Psoas muscle (tissue), 7 donors: ENCODE measurements at regions not wholly inside any gene's neighbourhood (a gene's known extent, or its start where the extent isn't known, plus 50 kb on each side); places are given as distances from the start of the nearest gene placed in this dataset.

Source experiments
- ATAC-seq, 4 donors: fragments of 200-7000 bp; cut with Tn5 transposase; one replicate each; pipeline ENCODE4 v1.9.1; 2020; ENCODE audit warnings: moderate library complexity in 3 of 4, mild to moderate bottlenecking in 2 of 4
- DNase-seq, 2 donors: peaks; one replicate each; pipeline ENCODE4 v3.0.0-alpha.2; 2020
- H3K27ac ChIP-seq: fragments of 200-600 bp; one replicate; pipeline ENCODE4 v1.8.0; 2022
- H3K27me3 ChIP-seq, 3 donors: fragments of 200-600 bp in 1 of 3; one replicate each; pipeline versions ENCODE4 v1.6.1 to v1.8.0; 2013 to 2022; ENCODE audit warnings: low read length in 2 of 3, mild to moderate bottlenecking in 2 of 3, moderate library complexity in 1 of 3; ENCODE audit not compliant: insufficient read depth in 3 of 3
- H3K36me3 ChIP-seq, 2 donors: fragments of 200-600 bp in 1 of 2; one replicate each; pipeline versions ENCODE4 v1.6.1 to v1.8.0; 2013 to 2022; ENCODE audit warnings: low read depth in 1 of 2, mild to moderate bottlenecking in 1 of 2, moderate library complexity in 1 of 2; ENCODE audit not compliant: insufficient read depth in 1 of 2
- H3K4me1 ChIP-seq: fragments of 200-600 bp; one replicate; pipeline ENCODE4 v1.8.0; 2022
- H3K4me3 ChIP-seq: fragments of 200-600 bp; one replicate; pipeline ENCODE4 v1.8.0; 2022; ENCODE audit warnings: mild to moderate bottlenecking
- H3K9me3 ChIP-seq: fragments of 200-600 bp; one replicate; pipeline ENCODE4 v1.8.0; 2022
- CTCF ChIP-seq: fragments of 200-600 bp; IDR thresholded peaks from one replicate; pipeline ENCODE4 v1.8.0; 2022; ENCODE audit warnings: antibody characterized with exemption
- WGBS, 3 donors: extraction: QIAGEN DNeasy Blood & Tissue Kit; methylation state at CpG; one replicate each; pipeline versions ENCODE4 v1.1.6 to v1.1.7; 2013; 5-methylcytosine and 5-hydroxymethylcytosine counted together
- intact Hi-C, 2 donors: fragments of 100-400 bp; cut with DNase I; formaldehyde crosslinking; loops; one replicate each; pipeline versions ENCODE4 v1.11.0 to v1.14.2; 2022
- donor health status: healthy with polysubstance abuse.
- donor health status: DM: no; HTN: no; CAD: no; lungs with moderate emphysema.
- donor health status: Bipolar disorder and iron deficiency.
- donor health status: healthy.
- donor health status: DM: yes; HTN: yes; CAD: no.
- donor health status: DM: no; HTN: no; CAD: no.
- donor health status: DM: yes; HTN: yes; CAD: no.

- H3K4me1 ChIP-seq = no peaks in the 10 kb centered on the region
- no peaks in the 10 kb centered on the region for H3K36me3 ChIP-seq
- intact Hi-C loops = no loop called here
- WGBS, 3 donors = 53 to 65% (median 57%) methylated on average over 7 of the region's 7 CpGs
- TF ChIP-seq CTCF = no peak
- no peaks in the 10 kb centered on the region for H3K27me3 ChIP-seq
- H3K27ac ChIP-seq = no peak overlapping the region
- H3K9me3 ChIP-seq = no peaks in the 10 kb centered on the region
- H3K4me3 ChIP-seq = no peak overlapping the region
- DNase-seq = no peak
- ATAC-seq = no peak
These were observed 308.4 kb upstream of the ERCC4 start for GRCh38 chr16:13611596-13611995.

GRCh38 chr16:13612623-13613022 is 307.3 kb upstream of the ERCC4 start:
- no peak overlapping the region for H3K4me3 ChIP-seq
- H3K27ac ChIP-seq = no peak overlapping the region
- ATAC-seq = no peak
- WGBS, 3 donors = 76 to 89% (median 84%) methylated on average over 4 of the region's 4 CpGs
- no peak for TF ChIP-seq CTCF
- no peaks in the 10 kb centered on the region for H3K27me3 ChIP-seq
- no peaks in the 10 kb centered on the region for H3K36me3 ChIP-seq
- H3K9me3 ChIP-seq = no peaks in the 10 kb centered on the region
- no peak for DNase-seq
- intact Hi-C loops = no loop called here
- no peaks in the 10 kb centered on the region for H3K4me1 ChIP-seq

GRCh38 chr16:13613165-13613564 is 306.8 kb upstream of the ERCC4 start:
- H3K4me3 ChIP-seq = no peak overlapping the region
- no peak for TF ChIP-seq CTCF
- no peaks in the 10 kb centered on the region for H3K9me3 ChIP-seq
- H3K27me3 ChIP-seq = no peaks in the 10 kb centered on the region
- ATAC-seq = no peak
- H3K27ac ChIP-seq = no peak overlapping the region
- no peaks in the 10 kb centered on the region for H3K36me3 ChIP-seq
- intact Hi-C loops = no loop called here
- DNase-seq = no peak
- 53 to 61% (median 56%) methylated on average over 2 of the region's 2 CpGs for WGBS, 3 donors
- no peaks in the 10 kb centered on the region for H3K4me1 ChIP-seq

- H3K4me3 ChIP-seq = no peak overlapping the region
- DNase-seq = no peak
- no peaks in the 10 kb centered on the region for H3K36me3 ChIP-seq
- intact Hi-C loops = no loop called here
- H3K27me3 ChIP-seq = peaks cover 0 to 5% (median 0%) of the 10 kb centered on the region in 3 donors
- TF ChIP-seq CTCF = no peak
- H3K27ac ChIP-seq = no peak overlapping the region
- no peaks in the 10 kb centered on the region for H3K4me1 ChIP-seq
- ATAC-seq = no peak
- no peaks in the 10 kb centered on the region for H3K9me3 ChIP-seq
- 73 to 80% (median 79%) methylated on average over 1 of the region's 1 CpG for WGBS, 3 donors
These were observed 298.3 kb upstream of the ERCC4 start for GRCh38 chr16:13621639-13622038.

- no peak for TF ChIP-seq CTCF
- Histone ChIP-seq H3K27me3 (no peaks in the 10 kb centered on the region), H3K36me3 (no peaks in the 10 kb centered on the region), H3K4me1 (no peaks in the 10 kb centered on the region), H3K4me3 (no peak overlapping the region), H3K27ac (no peak overlapping the region), H3K9me3 (no peaks in the 10 kb centered on the region)
- intact Hi-C loops = no loop called here
- DNase-seq = no peak
- 90 to 92% (median 91%) methylated on average over 4 of the region's 4 CpGs for WGBS, 3 donors
- no peak for ATAC-seq
These were observed 291.8 kb upstream of the ERCC4 start for GRCh38 chr16:13628156-13628555.
